ENCODE measurements at regions not wholly inside any gene's neighbourhood (a gene's known extent, or its start where the extent isn't known, plus 50 kb on each side); places are given as distances from the start of the nearest gene placed in this dataset.

DNA sequence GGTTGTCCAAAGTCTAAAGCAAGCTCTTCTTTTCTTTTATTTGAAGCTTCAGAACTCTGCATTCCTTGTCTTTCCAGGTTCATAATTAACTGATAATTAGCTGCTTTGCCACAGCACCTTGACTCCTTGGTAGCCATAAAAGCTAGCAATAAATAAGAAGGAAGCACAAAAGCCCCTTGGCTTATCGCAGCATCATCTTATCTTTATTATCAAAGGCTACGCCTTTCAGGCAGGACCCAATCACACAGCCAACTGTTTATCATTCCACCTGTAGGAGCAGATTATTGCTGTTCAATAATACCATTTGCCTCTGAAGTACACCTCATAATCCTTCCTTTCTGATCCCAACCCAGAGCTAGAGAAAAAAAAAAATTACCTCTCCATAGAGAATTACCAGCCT lies 489.2 kb downstream of the SATB2 start:
- H3K36me3 ChIP-seq (ENCODE audit: insufficient read depth, low read length): no peaks in the 10 kb centered on the region
- no peaks in the 10 kb centered on the region for H3K4me1 ChIP-seq (ENCODE audit: insufficient read depth, low read length, severe bottlenecking)
- H3K9ac ChIP-seq (ENCODE audit: low read length): no peak overlapping the region
- H3K4me2 ChIP-seq (ENCODE audit: low read length): no peak overlapping the region
- H3K27me3 ChIP-seq (ENCODE audit: insufficient read depth, low read length): no peaks in the 10 kb centered on the region
- H3K9me3 ChIP-seq (ENCODE audit: low read length): no peaks in the 10 kb centered on the region
- H4K20me1 ChIP-seq (ENCODE audit: insufficient read depth, low read length): no peaks in the 10 kb centered on the region
- TF ChIP-seq, protein P1, sequence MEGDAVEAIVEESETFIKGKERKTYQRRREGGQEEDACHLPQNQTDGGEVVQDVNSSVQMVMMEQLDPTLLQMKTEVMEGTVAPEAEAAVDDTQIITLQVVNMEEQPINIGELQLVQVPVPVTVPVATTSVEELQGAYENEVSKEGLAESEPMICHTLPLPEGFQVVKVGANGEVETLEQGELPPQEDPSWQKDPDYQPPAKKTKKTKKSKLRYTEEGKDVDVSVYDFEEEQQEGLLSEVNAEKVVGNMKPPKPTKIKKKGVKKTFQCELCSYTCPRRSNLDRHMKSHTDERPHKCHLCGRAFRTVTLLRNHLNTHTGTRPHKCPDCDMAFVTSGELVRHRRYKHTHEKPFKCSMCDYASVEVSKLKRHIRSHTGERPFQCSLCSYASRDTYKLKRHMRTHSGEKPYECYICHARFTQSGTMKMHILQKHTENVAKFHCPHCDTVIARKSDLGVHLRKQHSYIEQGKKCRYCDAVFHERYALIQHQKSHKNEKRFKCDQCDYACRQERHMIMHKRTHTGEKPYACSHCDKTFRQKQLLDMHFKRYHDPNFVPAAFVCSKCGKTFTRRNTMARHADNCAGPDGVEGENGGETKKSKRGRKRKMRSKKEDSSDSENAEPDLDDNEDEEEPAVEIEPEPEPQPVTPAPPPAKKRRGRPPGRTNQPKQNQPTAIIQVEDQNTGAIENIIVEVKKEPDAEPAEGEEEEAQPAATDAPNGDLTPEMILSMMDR (IDR thresholded peaks at IDR 0.05; ENCODE audit: low read length): no peak
- TF ChIP-seq EZH2 (IDR thresholded peaks at IDR 0.05; ENCODE audit: borderline replicate concordance, low read length): no peak
- no peak overlapping the region for H3K4me3 ChIP-seq (ENCODE audit: low read depth, low read length, poor library complexity, severe bottlenecking)
- H3K79me2 ChIP-seq (ENCODE audit: insufficient read depth, low read length): no peaks in the 10 kb centered on the region
- H3K27ac ChIP-seq (ENCODE audit: low read depth, low read length, poor library complexity, severe bottlenecking): no peak overlapping the region
- H3F3A ChIP-seq (ENCODE audit: insufficient read depth, low read length): no peaks in the 10 kb centered on the region
- no peaks in the 10 kb centered on the region for H3K9me2 ChIP-seq (ENCODE audit: low read depth, low read length)
- H2AFZ ChIP-seq (ENCODE audit: low read length): no peak overlapping the region

DNA sequence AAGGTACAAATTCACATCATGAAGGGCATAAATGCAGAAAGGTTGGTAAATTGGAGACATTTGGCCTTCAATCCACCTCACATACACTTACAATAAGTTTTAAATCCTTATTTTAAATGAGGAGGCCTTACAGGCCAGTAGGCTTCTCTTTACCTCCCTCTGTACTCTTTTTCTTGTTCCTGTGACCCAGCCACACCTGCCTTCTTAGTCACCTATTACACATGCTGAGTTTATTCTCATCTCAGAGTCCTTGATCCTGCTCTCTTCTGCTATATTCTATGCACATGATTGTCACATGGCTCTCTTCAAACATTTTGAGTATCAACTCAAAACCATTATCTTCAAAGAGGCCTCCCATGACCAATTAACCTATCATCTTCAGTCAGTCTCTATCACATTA lies 491.5 kb downstream of the SATB2 start:
- no peak overlapping the region for H3K4me3 ChIP-seq (ENCODE audit: low read depth, low read length, poor library complexity, severe bottlenecking)
- H3K4me1 ChIP-seq (ENCODE audit: insufficient read depth, low read length, severe bottlenecking): no peaks in the 10 kb centered on the region
- no peak overlapping the region for H3K27ac ChIP-seq (ENCODE audit: low read depth, low read length, poor library complexity, severe bottlenecking)
- no peaks in the 10 kb centered on the region for H3K9me2 ChIP-seq (ENCODE audit: low read depth, low read length)
- H2AFZ ChIP-seq (ENCODE audit: low read length): no peak overlapping the region
- H4K20me1 ChIP-seq (ENCODE audit: insufficient read depth, low read length): no peaks in the 10 kb centered on the region
- H3K27me3 ChIP-seq (ENCODE audit: insufficient read depth, low read length): no peaks in the 10 kb centered on the region
- TF ChIP-seq, protein P1 (IDR thresholded peaks at IDR 0.05; ENCODE audit: low read length): no peak
- TF ChIP-seq EZH2 (IDR thresholded peaks at IDR 0.05; ENCODE audit: borderline replicate concordance, low read length): no peak
- H3K36me3 ChIP-seq (ENCODE audit: insufficient read depth, low read length): no peaks in the 10 kb centered on the region
- H3K4me2 ChIP-seq (ENCODE audit: low read length): no peak overlapping the region
- H3K9ac ChIP-seq (ENCODE audit: low read length): no peak overlapping the region
- H3F3A ChIP-seq (ENCODE audit: insufficient read depth, low read length): no peaks in the 10 kb centered on the region
- no peaks in the 10 kb centered on the region for H3K9me3 ChIP-seq (ENCODE audit: low read length)
- H3K79me2 ChIP-seq (ENCODE audit: insufficient read depth, low read length): no peaks in the 10 kb centered on the region

DNA sequence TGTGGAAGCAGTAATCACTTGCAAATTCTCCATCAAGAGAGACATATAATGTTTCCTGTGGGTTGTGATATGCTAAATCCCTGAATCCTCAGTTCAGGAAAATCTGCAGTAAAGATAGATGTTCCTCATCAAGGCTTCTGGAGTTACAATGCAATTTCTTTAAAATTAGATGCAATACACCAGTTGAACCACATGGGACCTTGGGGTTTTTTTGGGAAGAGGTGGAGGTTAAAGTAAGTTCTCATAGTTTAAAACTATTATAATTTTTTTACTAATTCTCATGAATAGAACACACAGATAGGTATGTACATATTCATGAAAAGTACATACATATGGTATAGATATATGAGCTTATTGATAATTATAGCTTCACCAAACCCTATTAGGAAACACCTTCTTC lies 496.2 kb downstream of the SATB2 start:
- H3K9me3 ChIP-seq (ENCODE audit: low read length): no peaks in the 10 kb centered on the region
- no peak overlapping the region for H3K4me2 ChIP-seq (ENCODE audit: low read length)
- no peaks in the 10 kb centered on the region for H3K79me2 ChIP-seq (ENCODE audit: insufficient read depth, low read length)
- TF ChIP-seq, protein P1 (IDR thresholded peaks at IDR 0.05; ENCODE audit: low read length): no peak
- TF ChIP-seq EZH2 (IDR thresholded peaks at IDR 0.05; ENCODE audit: borderline replicate concordance, low read length): no peak
- no peaks in the 10 kb centered on the region for H3F3A ChIP-seq (ENCODE audit: insufficient read depth, low read length)
- H3K27ac ChIP-seq (ENCODE audit: low read depth, low read length, poor library complexity, severe bottlenecking): no peak overlapping the region
- no peak overlapping the region for H3K9ac ChIP-seq (ENCODE audit: low read length)
- H4K20me1 ChIP-seq (ENCODE audit: insufficient read depth, low read length): no peaks in the 10 kb centered on the region
- H3K36me3 ChIP-seq (ENCODE audit: insufficient read depth, low read length): no peaks in the 10 kb centered on the region
- no peak overlapping the region for H3K4me3 ChIP-seq (ENCODE audit: low read depth, low read length, poor library complexity, severe bottlenecking)
- no peaks in the 10 kb centered on the region for H3K27me3 ChIP-seq (ENCODE audit: insufficient read depth, low read length)
- no peaks in the 10 kb centered on the region for H3K4me1 ChIP-seq (ENCODE audit: insufficient read depth, low read length, severe bottlenecking)
- H3K9me2 ChIP-seq (ENCODE audit: low read depth, low read length): no peaks in the 10 kb centered on the region
- no peak overlapping the region for H2AFZ ChIP-seq (ENCODE audit: low read length)

Data from OCI-LY1 (cell line).